ENCODE measurements at regions not wholly inside any gene's neighbourhood (a gene's known extent, or its start where the extent isn't known, plus 50 kb on each side); places are given as distances from the start of the nearest gene placed in this dataset.

- TF ChIP-seq SP7 (tag by site-specific recombination; IDR thresholded peaks at IDR 0.05) (peak; percentile 67), ZNF433 (tag by site-specific recombination; IDR thresholded peaks at IDR 0.05; ENCODE audit: low read depth) (no peak), GLIS1 (tag by site-specific recombination; IDR thresholded peaks at IDR 0.05) (peak; percentile 70), ZNF664 (tag by site-specific recombination; IDR thresholded peaks at IDR 0.05) (peak; percentile 64), ZNF629 (tag by site-specific recombination; IDR thresholded peaks at IDR 0.05) (peak; percentile 60; the same call in 1 of the 2 replicates), GLIS2 (tag by site-specific recombination; IDR thresholded peaks at IDR 0.05) (0 out of 2 replicates have a peak, but pooled peaks have one; percentile 13), MZF1 (tag by site-specific recombination; IDR thresholded peaks at IDR 0.05; ENCODE audit: borderline replicate concordance) (peak; percentile 43; the same call in 1 of the 2 replicates), ZNF416 (tag by site-specific recombination; IDR thresholded peaks at IDR 0.05) (no peak), ZNF366 (tag by site-specific recombination; conservative IDR thresholded peaks at IDR 0.05) (peak; percentile 89), ZBTB48 (tag by site-specific recombination; IDR thresholded peaks at IDR 0.05) (peak; percentile 41; the same call in 1 of the 2 replicates)
Observed at GRCh38 chr9:3028535-3028934, 184.6 kb upstream of the PUM3 start (continued).

- POLR2A ChIA-PET: no interaction called here
- Histone ChIP-seq H3K4me3 (ENCODE audit: low read depth, low read length) (no peak overlapping the region), H3K4me1 (ENCODE audit: control insufficient read depth, insufficient read depth, low read length) (peaks cover 8% of the 10 kb centered on the region), H3K9me3 (ENCODE audit: control insufficient read depth, insufficient read depth, low read depth, low read length) (no peaks in the 10 kb centered on the region), H3K36me3 (ENCODE audit: control insufficient read depth in 2 of 2, insufficient read depth in 1 of 2, low read length in 2 of 2) (no peaks in the 10 kb centered on the region), H3K27ac (ENCODE audit: extremely low read depth, low read depth, low read length) (no peak overlapping the region)
- TF ChIP-seq GFI1B (tag by site-specific recombination; IDR thresholded peaks at IDR 0.05): no peak
- peak; percentile 93 for TF ChIP-seq FEZF1 (tag by site-specific recombination; IDR thresholded peaks at IDR 0.05)
- no peak for TF ChIP-seq ZNF747 (tag by site-specific recombination; IDR thresholded peaks at IDR 0.05)
- CTCF ChIA-PET: interaction anchor here (2.0 kb wide), 1 partner anchor 9 kb away, joined by 6 read pairs; no protein-coding TSS in a partner anchor
Observed at GRCh38 chr9:3027210-3027609, 183.3 kb upstream of the PUM3 start.

DNA sequence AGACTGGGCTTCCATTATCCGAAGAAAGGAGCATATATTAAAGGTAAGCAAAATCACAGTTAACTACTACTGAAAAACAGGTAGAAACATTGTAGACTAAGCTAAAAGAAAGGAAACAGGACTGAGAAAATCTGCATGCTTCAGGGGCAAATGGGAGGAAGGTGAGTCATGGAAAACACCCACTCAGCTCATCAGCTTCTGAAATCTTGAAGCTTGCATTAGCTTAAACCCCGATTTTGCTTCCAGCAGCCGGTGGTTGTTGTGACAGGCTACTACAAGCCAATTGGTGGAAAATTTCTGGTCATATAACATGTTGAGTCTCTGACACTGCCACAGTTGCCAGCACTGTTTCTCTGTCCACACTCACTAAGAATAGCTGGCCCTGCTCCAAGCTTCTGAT lies 179.6 kb upstream of the PUM3 start:
- TF ChIP-seq ZNF16 (tag by site-specific recombination; IDR thresholded peaks at IDR 0.05; ENCODE audit: low read depth) (no peak), ZNF768 (tag by site-specific recombination; IDR thresholded peaks at IDR 0.05) (no peak), ZNF202 (tag by site-specific recombination; IDR thresholded peaks at IDR 0.05; ENCODE audit: borderline replicate concordance) (no peak), ZFP3 (tag by site-specific recombination; IDR thresholded peaks at IDR 0.05; ENCODE audit: low read depth) (no peak), ZNF707 (tag by site-specific recombination; IDR thresholded peaks at IDR 0.05) (no peak), ZNF571 (tag by site-specific recombination; IDR thresholded peaks at IDR 0.05) (no peak), ZNF169 (tag by site-specific recombination; IDR thresholded peaks at IDR 0.05) (no peak), SALL2 (tag by site-specific recombination; IDR thresholded peaks at IDR 0.05; ENCODE audit: borderline replicate concordance) (no peak)
- TF ChIP-seq, protein P1, sequence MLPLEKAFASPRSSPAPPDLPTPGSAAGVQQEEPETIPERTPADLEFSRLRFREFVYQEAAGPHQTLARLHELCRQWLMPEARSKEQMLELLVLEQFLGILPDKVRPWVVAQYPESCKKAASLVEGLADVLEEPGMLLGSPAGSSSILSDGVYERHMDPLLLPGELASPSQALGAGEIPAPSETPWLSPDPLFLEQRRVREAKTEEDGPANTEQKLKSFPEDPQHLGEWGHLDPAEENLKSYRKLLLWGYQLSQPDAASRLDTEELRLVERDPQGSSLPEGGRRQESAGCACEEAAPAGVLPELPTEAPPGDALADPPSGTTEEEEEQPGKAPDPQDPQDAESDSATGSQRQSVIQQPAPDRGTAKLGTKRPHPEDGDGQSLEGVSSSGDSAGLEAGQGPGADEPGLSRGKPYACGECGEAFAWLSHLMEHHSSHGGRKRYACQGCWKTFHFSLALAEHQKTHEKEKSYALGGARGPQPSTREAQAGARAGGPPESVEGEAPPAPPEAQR (tag by site-specific recombination; IDR thresholded peaks at IDR 0.05): no peak
- TF ChIP-seq, protein P2, sequence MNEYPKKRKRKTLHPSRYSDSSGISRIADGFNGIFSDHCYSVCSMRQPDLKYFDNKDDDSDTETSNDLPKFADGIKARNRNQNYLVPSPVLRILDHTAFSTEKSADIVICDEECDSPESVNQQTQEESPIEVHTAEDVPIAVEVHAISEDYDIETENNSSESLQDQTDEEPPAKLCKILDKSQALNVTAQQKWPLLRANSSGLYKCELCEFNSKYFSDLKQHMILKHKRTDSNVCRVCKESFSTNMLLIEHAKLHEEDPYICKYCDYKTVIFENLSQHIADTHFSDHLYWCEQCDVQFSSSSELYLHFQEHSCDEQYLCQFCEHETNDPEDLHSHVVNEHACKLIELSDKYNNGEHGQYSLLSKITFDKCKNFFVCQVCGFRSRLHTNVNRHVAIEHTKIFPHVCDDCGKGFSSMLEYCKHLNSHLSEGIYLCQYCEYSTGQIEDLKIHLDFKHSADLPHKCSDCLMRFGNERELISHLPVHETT (tag by site-specific recombination; IDR thresholded peaks at IDR 0.05): no peak
- TF ChIP-seq, protein P3, sequence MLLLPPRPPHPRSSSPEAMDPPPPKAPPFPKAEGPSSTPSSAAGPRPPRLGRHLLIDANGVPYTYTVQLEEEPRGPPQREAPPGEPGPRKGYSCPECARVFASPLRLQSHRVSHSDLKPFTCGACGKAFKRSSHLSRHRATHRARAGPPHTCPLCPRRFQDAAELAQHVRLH (tag by site-specific recombination; IDR thresholded peaks at IDR 0.05): no peak
- Histone ChIP-seq H3K9me3 (ENCODE audit: control insufficient read depth, insufficient read depth, low read depth, low read length) (no peaks in the 10 kb centered on the region), H3K4me1 (ENCODE audit: control insufficient read depth, insufficient read depth, low read length) (peaks cover 3% of the 10 kb centered on the region), H3K4me3 (ENCODE audit: low read depth, low read length) (no peak overlapping the region), H3K36me3 (ENCODE audit: control insufficient read depth in 2 of 2, insufficient read depth in 1 of 2, low read length in 2 of 2) (no peaks in the 10 kb centered on the region), H3K27ac (ENCODE audit: extremely low read depth, low read depth, low read length) (no peak overlapping the region)
- ChIA-PET CTCF (no interaction called here), POLR2A (no interaction called here)

All from HEK293 (cell line).